ENCODE measurements at regions not wholly inside any gene's neighbourhood (a gene's known extent, or its start where the extent isn't known, plus 50 kb on each side); places are given as distances from the start of the nearest gene placed in this dataset.

DNA sequence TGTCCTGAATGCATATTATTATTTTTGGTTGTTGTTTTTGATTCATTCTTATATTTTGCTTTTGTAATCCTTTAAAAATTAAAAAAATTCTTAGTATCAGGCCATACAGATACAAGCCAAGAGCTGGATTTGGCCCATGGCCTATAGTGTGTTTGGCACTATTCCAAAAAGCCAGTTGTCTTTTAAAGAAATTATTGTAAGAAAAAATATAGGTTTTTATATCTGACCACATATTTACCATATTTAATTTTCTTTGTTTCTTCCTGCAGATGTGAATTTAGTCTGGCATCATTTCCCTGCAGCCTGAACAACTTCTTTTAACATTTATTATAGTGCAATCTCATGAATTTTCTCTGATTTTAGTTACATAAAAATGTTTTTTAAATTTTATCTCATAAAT is 652.8 kb upstream of the NR3C2 start:
- intact Hi-C loops (cut with micrococcal nuclease; ENCODE audit: unreplicated experiment) (no loop called here), in situ Hi-C loops (cut with MboI) (no loop called here)
- RAD21 ChIA-PET (ENCODE audit: unreplicated experiment), result no interaction called here
- CTCF ChIA-PET, result no interaction called here
- ATAC-seq, result no peak
- Histone ChIP-seq H3K4me2 (ENCODE audit: control insufficient read depth, insufficient read depth) (no peak overlapping the region), H3K9me3 (replicated peaks; ENCODE audit: control insufficient read depth, insufficient read depth, low read length) (no peaks in the 10 kb centered on the region), H3K79me2 (ENCODE audit: control insufficient read depth, insufficient read depth, low read length) (no peaks in the 10 kb centered on the region), H3K4me3 (no peak overlapping the region), H4K20me1 (ENCODE audit: control insufficient read depth, insufficient read depth) (no peaks in the 10 kb centered on the region), H3K9ac (ENCODE audit: control insufficient read depth, insufficient read depth, low read length) (no peak overlapping the region), H2AFZ (ENCODE audit: control insufficient read depth, low read depth, low read length) (no peak overlapping the region), H3K36me3 (ENCODE audit: control insufficient read depth in 2 of 2, insufficient read depth in 2 of 2, low read length in 1 of 2) (no peaks in the 10 kb centered on the region), H3K27ac (ENCODE audit: control insufficient read depth, insufficient read depth) (no peak overlapping the region), H3K4me1 (ENCODE audit: control insufficient read depth, insufficient read depth, low read length) (no peaks in the 10 kb centered on the region), H3K27me3 (replicated peaks in 1 of 2; ENCODE audit: control insufficient read depth in 2 of 2, insufficient read depth in 2 of 2, low read length in 1 of 2) (no peaks in the 10 kb centered on the region)
- DNase-seq (ENCODE audit: low read depth, low spot score), result no peak
- no TSS peak for BruUV-seq (replicated peaks)
- no peak for FAIRE-seq
- SMC1A ChIA-PET (ENCODE audit: uncharacterized antibody, unreplicated experiment), result interaction anchor here (0.5 kb wide), 1 partner anchor 1383 kb away, joined by 3 read pairs; no protein-coding TSS in a partner anchor
- POLR2A ChIA-PET, result no interaction called here
- TF ChIP-seq BHLHE40 (IDR thresholded peaks at IDR 0.05; ENCODE audit: borderline replicate concordance in 1 of 2, low read depth in 2 of 2, low read length in 1 of 2) (no peak), TARDBP (IDR thresholded peaks at IDR 0.05; ENCODE audit: borderline replicate concordance) (no peak), KDM1A (IDR thresholded peaks at IDR 0.05; ENCODE audit: borderline replicate concordance) (no peak), CHD2 (IDR thresholded peaks at IDR 0.05; ENCODE audit: borderline replicate concordance, low read depth, low read length) (no peak), EP300 (IDR thresholded peaks at IDR 0.05; ENCODE audit: borderline replicate concordance in 1 of 2, control insufficient read depth in 1 of 2, low read depth in 2 of 2, low read length in 2 of 2) (no peak), MEF2A (IDR thresholded peaks at IDR 0.05; ENCODE audit: insufficient read depth, low read depth, low read length) (no peak), HDGF (IDR thresholded peaks at IDR 0.05) (no peak), WRNIP1 (IDR thresholded peaks at IDR 0.05; ENCODE audit: borderline replicate concordance, low read depth, low read length) (no peak), SMAD5 (IDR thresholded peaks at IDR 0.05; ENCODE audit: low read depth) (no peak), MTA3 (IDR thresholded peaks at IDR 0.05; ENCODE audit: borderline replicate concordance, low read length) (no peak)
- TF ChIP-seq, protein P1, sequence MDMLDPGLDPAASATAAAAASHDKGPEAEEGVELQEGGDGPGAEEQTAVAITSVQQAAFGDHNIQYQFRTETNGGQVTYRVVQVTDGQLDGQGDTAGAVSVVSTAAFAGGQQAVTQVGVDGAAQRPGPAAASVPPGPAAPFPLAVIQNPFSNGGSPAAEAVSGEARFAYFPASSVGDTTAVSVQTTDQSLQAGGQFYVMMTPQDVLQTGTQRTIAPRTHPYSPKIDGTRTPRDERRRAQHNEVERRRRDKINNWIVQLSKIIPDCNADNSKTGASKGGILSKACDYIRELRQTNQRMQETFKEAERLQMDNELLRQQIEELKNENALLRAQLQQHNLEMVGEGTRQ (IDR thresholded peaks at IDR 0.05; ENCODE audit: borderline replicate concordance, low read depth, low read length), result no peak

Data from GM12878 (cell line).